AG10803 (cell line): ENCODE measurements at regions not wholly inside any gene's neighbourhood (a gene's known extent, or its start where the extent isn't known, plus 50 kb on each side); places are given as distances from the start of the nearest gene placed in this dataset.

Source experiments
- DNase-seq: peaks from one replicate; pipeline ENCODE4 v3.0.0; 2010; ENCODE audit warnings: low read depth
- H3K4me3 ChIP-seq: 2 replicates; pipeline ENCODE4 v1.5.1; 2011; ENCODE audit warnings: mild to moderate bottlenecking, low read length, control low read depth
- TF ChIP-seq, protein P1 (sequence below): conservative IDR thresholded peaks from 2 replicates; pipeline ENCODE4 v1.5.1; 2011; ENCODE audit warnings: mild to moderate bottlenecking, low read length, control low read depth, inconsistent platforms

DNA sequence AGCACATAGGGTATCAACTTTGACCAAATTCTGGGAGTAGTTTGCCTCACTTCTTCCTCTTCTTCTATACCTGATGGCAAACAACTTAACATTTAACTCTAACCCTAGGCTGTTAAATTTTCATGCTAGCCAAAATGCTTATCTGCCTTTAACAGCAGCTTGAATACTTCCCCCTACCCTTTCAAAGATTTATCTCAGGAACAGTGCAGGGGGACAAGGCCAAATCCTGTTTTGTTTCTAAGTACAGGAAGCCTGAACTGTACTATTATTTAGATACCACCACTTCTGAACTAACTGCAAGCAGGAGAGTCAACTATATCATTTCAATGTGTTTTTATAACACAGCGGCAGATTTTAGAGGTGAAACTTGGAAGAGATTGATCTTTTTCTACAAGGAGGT is 104.0 kb upstream of the CNTN6 start:
- no peak overlapping the region for H3K4me3 ChIP-seq
- DNase-seq, result no peak
- TF ChIP-seq, protein P1, sequence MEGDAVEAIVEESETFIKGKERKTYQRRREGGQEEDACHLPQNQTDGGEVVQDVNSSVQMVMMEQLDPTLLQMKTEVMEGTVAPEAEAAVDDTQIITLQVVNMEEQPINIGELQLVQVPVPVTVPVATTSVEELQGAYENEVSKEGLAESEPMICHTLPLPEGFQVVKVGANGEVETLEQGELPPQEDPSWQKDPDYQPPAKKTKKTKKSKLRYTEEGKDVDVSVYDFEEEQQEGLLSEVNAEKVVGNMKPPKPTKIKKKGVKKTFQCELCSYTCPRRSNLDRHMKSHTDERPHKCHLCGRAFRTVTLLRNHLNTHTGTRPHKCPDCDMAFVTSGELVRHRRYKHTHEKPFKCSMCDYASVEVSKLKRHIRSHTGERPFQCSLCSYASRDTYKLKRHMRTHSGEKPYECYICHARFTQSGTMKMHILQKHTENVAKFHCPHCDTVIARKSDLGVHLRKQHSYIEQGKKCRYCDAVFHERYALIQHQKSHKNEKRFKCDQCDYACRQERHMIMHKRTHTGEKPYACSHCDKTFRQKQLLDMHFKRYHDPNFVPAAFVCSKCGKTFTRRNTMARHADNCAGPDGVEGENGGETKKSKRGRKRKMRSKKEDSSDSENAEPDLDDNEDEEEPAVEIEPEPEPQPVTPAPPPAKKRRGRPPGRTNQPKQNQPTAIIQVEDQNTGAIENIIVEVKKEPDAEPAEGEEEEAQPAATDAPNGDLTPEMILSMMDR, result no peak

DNA sequence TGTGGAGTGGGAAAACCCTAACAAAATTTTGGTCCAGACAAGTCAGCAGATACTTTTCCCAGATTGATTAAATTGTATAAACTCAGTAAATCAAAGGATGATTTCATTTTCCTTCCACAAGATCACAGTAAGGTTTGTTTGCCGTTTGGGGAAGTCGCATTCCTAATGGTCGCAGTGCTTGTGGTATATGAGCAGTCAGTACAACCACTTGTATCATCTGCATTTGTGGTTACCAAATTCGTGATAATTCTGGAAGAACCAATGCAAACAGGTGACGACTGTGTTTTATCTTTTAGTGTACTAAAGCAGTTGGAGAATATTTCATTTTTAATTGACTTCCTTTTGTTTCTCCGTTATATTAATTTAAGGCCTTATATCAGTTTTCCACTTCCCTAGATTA is 100.0 kb upstream of the CNTN6 start:
- H3K4me3 ChIP-seq, result no peak overlapping the region
- TF ChIP-seq, protein P1, result no peak
- no peak for DNase-seq

DNA sequence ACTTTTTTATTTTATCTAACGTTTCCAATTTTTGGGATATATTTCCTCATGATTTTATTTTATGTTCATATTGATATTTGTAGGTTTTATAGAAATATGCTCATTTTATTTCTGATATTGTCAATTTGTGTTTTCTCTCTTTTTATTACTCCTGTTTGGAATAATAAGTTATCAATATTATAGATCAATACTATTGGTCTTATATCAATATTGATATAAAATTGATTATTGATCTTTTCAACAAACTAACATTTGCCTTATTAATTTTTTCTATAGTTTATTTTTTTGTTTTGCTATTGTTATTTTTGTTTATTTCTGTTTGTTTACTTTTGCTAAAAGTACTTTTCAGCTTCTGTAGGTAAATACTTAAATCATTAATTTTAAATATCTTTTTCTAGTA is 90.8 kb upstream of the CNTN6 start:
- DNase-seq, result no peak
- TF ChIP-seq, protein P1, result no peak

DNA sequence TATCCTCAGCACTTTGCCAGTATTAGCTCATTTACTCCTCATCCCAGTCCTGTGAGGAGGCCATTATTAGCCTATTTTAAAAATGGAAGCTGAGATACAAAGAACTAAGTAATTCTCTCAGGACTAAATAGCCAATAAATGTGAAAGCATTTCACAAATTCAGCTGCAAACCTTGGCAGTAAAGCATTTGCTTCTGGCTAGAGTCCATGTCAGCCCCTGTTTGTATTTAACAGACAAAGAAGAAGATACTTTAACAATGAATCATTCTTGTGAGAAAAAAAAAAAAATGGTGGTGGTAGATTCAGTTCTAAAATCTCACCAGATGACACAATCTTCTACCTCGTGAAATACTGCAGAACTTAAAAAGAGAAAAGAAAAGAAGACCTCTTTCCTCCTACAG is 85.0 kb upstream of the CNTN6 start:
- TF ChIP-seq, protein P1, result no peak
- H3K4me3 ChIP-seq, result no peak overlapping the region
- DNase-seq, result peak; percentile 5

More for the DNA sequence above, 90.8 kb upstream of the CNTN6 start:
- H3K4me3 ChIP-seq, result no peak overlapping the region

DNA sequence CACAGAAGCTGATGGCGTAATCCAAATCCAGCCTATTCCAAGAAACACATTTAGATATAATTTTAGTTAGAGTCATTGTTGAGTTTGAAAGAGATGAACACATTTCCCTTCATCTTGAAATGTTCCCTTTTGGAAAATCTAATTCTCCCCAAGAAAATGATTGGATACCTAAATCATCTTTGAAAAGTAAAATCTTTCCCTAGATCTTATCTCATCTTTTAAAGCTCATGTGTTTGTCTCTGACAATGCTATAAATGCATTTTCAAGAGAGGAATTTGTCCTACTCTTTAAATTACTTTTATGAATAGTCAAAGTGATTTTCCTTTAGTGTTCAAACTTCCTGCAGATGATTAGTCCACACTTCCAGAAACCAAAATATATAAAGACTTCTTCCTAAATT is 82.6 kb upstream of the CNTN6 start:
- DNase-seq, result no peak
- H3K4me3 ChIP-seq, result no peak overlapping the region
- TF ChIP-seq, protein P1, result no peak

DNA sequence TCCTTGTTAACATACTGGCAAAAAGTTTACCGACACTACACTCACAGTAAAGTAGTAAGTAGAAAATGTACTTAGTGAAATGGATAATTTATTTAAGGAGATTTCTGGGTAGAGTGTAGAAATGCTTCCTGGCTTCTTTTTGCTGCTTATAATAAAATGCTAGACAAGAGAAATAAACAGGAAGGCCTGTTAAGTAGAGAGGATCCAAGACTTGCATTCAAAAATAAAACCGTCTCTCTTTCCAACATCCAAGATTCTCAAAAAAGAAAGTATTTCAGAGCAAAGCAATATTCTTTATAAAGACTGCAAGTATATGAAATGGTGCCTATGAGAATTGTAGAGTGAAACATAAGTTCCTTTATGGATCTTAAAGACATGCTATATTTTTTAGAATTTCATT is 77.0 kb upstream of the CNTN6 start:
- H3K4me3 ChIP-seq, result no peak overlapping the region
- DNase-seq, result no peak
- TF ChIP-seq, protein P1, result no peak

DNA sequence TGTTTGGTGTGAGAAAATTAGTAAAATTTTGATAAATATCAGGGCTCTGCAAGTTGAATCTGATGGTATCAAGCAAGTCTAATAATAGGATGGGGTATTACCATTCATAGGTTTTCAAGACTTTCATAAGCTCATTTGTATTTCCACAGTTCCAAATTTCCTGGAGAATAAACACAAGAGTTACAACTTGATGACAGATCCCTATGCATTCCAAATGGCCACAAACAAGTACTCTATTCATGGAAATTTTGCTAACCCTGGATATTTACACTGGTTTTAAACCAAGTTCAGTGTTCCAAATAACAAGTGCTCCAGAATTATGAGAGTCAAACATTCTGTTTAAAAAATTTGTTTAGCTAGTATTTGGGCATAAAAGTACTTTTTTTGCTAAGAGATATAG is 75.0 kb upstream of the CNTN6 start:
- DNase-seq, result no peak
- TF ChIP-seq, protein P1, result no peak
- no peak overlapping the region for H3K4me3 ChIP-seq
